ENCODE measurements at regions not wholly inside any gene's neighbourhood (a gene's known extent, or its start where the extent isn't known, plus 50 kb on each side); places are given as distances from the start of the nearest gene placed in this dataset.

- H3K9me3 ChIP-seq (ENCODE audit: control insufficient read depth, low read length), result no peaks in the 10 kb centered on the region
- no peaks in the 10 kb centered on the region for H3K36me3 ChIP-seq (ENCODE audit: control insufficient read depth, insufficient read depth, low read length)
- peaks cover 2% of the 10 kb centered on the region for H3K27me3 Mint-ChIP-seq (ENCODE audit: insufficient read depth)
- no peak overlapping the region for H3K9ac ChIP-seq (ENCODE audit: extremely low read depth, low read length, poor library complexity, severe bottlenecking)
- H3K4me3 ChIP-seq (ENCODE audit: low read length), result no peak overlapping the region
- H3K4me1 ChIP-seq (ENCODE audit: control insufficient read depth, insufficient read depth, low read length), result no peaks in the 10 kb centered on the region
- H3K36me3 Mint-ChIP-seq (ENCODE audit: low read depth), result no peaks in the 10 kb centered on the region
- no peak overlapping the region for H3K4me3 Mint-ChIP-seq
- H3K4me1 Mint-ChIP-seq, result no peaks in the 10 kb centered on the region
- TF ChIP-seq, protein P1, sequence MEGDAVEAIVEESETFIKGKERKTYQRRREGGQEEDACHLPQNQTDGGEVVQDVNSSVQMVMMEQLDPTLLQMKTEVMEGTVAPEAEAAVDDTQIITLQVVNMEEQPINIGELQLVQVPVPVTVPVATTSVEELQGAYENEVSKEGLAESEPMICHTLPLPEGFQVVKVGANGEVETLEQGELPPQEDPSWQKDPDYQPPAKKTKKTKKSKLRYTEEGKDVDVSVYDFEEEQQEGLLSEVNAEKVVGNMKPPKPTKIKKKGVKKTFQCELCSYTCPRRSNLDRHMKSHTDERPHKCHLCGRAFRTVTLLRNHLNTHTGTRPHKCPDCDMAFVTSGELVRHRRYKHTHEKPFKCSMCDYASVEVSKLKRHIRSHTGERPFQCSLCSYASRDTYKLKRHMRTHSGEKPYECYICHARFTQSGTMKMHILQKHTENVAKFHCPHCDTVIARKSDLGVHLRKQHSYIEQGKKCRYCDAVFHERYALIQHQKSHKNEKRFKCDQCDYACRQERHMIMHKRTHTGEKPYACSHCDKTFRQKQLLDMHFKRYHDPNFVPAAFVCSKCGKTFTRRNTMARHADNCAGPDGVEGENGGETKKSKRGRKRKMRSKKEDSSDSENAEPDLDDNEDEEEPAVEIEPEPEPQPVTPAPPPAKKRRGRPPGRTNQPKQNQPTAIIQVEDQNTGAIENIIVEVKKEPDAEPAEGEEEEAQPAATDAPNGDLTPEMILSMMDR (conservative IDR thresholded peaks at IDR 0.05), result no peak
- no peak overlapping the region for H3K27ac ChIP-seq (ENCODE audit: low read depth, low read length)
- H3K9me3 Mint-ChIP-seq, result peaks cover 1% of the 10 kb centered on the region
- 89 to 100% methylated on average over 1 of the region's 2 CpGs for WGBS, 2 experiments (ENCODE audit: insufficient coverage in 1 of 2, insufficient read length in 1 of 2)
- no peak for DNase-seq
- no peaks in the 10 kb centered on the region for H3K27me3 ChIP-seq (ENCODE audit: control insufficient read depth, insufficient read depth, low read length, poor library complexity, severe bottlenecking)
- no peak overlapping the region for H3K27ac Mint-ChIP-seq
These were observed 464.7 kb downstream of the DMRT2 start for GRCh38 chr9:1514776-1515363.

GRCh38 chr9:1515557-1515956, 465.4 kb downstream of the DMRT2 start:
- H3K4me1 ChIP-seq (ENCODE audit: control insufficient read depth, insufficient read depth, low read length), result no peaks in the 10 kb centered on the region
- H3K4me1 Mint-ChIP-seq, result no peaks in the 10 kb centered on the region
- no peak overlapping the region for H3K4me3 ChIP-seq (ENCODE audit: low read length)
- no peaks in the 10 kb centered on the region for H3K9me3 ChIP-seq (ENCODE audit: control insufficient read depth, low read length)
- H3K9ac ChIP-seq (ENCODE audit: extremely low read depth, low read length, poor library complexity, severe bottlenecking), result no peak overlapping the region
- no peak overlapping the region for H3K4me3 Mint-ChIP-seq
- TF ChIP-seq, protein P1 (conservative IDR thresholded peaks at IDR 0.05), result no peak
- H3K36me3 ChIP-seq (ENCODE audit: control insufficient read depth, insufficient read depth, low read length), result no peaks in the 10 kb centered on the region
- no peak for DNase-seq
- H3K9me3 Mint-ChIP-seq, result peaks cover 1% of the 10 kb centered on the region
- H3K27me3 ChIP-seq (ENCODE audit: control insufficient read depth, insufficient read depth, low read length, poor library complexity, severe bottlenecking), result no peaks in the 10 kb centered on the region
- no peak overlapping the region for H3K27ac ChIP-seq (ENCODE audit: low read depth, low read length)
- no peak overlapping the region for H3K27ac Mint-ChIP-seq
- peaks cover 2% of the 10 kb centered on the region for H3K27me3 Mint-ChIP-seq (ENCODE audit: insufficient read depth)
- H3K36me3 Mint-ChIP-seq (ENCODE audit: low read depth), result no peaks in the 10 kb centered on the region
- WGBS, 2 experiments (ENCODE audit: insufficient coverage in 1 of 2, insufficient read length in 1 of 2), result 88 to 90% methylated on average over 2 to 3 of the region's 3 CpGs

- no peaks in the 10 kb centered on the region for H3K27me3 Mint-ChIP-seq (ENCODE audit: insufficient read depth)
- no peaks in the 10 kb centered on the region for H3K36me3 ChIP-seq (ENCODE audit: control insufficient read depth, insufficient read depth, low read length)
- H3K36me3 Mint-ChIP-seq (ENCODE audit: low read depth), result no peaks in the 10 kb centered on the region
- DNase-seq, result no peak
- H3K27ac ChIP-seq (ENCODE audit: low read depth, low read length), result no peak overlapping the region
- H3K27me3 ChIP-seq (ENCODE audit: control insufficient read depth, insufficient read depth, low read length, poor library complexity, severe bottlenecking), result no peaks in the 10 kb centered on the region
- H3K4me3 Mint-ChIP-seq, result no peak overlapping the region
- H3K4me1 Mint-ChIP-seq, result no peaks in the 10 kb centered on the region
- no peak overlapping the region for H3K27ac Mint-ChIP-seq
- WGBS, 2 experiments (ENCODE audit: insufficient coverage in 1 of 2, insufficient read length in 1 of 2), result 93% methylated on average over 4 of the region's 4 CpGs; no CpG with 5 or more reads in 1 of the 2 experiments
- TF ChIP-seq, protein P1 (conservative IDR thresholded peaks at IDR 0.05), result no peak
- no peaks in the 10 kb centered on the region for H3K4me1 ChIP-seq (ENCODE audit: control insufficient read depth, insufficient read depth, low read length)
- no peak overlapping the region for H3K4me3 ChIP-seq (ENCODE audit: low read length)
- no peak overlapping the region for H3K9ac ChIP-seq (ENCODE audit: extremely low read depth, low read length, poor library complexity, severe bottlenecking)
- no peaks in the 10 kb centered on the region for H3K9me3 Mint-ChIP-seq
- no peaks in the 10 kb centered on the region for H3K9me3 ChIP-seq (ENCODE audit: control insufficient read depth, low read length)
These were observed 471.4 kb downstream of the DMRT2 start for GRCh38 chr9:1521547-1521946.

Data from endodermal cell (in vitro differentiated cells).